CD4-positive, alpha-beta T cell treated with Interleukin-6 at 100 ng/mL for 8 hours (primary cell): ENCODE measurements at regions not wholly inside any gene's neighbourhood (a gene's known extent, or its start where the extent isn't known, plus 50 kb on each side); places are given as distances from the start of the nearest gene placed in this dataset.
"Not testable (repeated sequence)": the region's sequence is repeated elsewhere in the genome, so short reads cannot be mapped to it uniquely, and the experiment has no call there.

ENCODE experiments used
- DNase-seq: peaks from one replicate; pipeline ENCODE4 v3.0.0-alpha.2; 2020; ENCODE audit warnings: mixed read lengths, low spot score

GRCh38 chr13:80547885-80548825 is 207.2 kb upstream of the SPRY2 start:
- DNase-seq, result no peak

DNA sequence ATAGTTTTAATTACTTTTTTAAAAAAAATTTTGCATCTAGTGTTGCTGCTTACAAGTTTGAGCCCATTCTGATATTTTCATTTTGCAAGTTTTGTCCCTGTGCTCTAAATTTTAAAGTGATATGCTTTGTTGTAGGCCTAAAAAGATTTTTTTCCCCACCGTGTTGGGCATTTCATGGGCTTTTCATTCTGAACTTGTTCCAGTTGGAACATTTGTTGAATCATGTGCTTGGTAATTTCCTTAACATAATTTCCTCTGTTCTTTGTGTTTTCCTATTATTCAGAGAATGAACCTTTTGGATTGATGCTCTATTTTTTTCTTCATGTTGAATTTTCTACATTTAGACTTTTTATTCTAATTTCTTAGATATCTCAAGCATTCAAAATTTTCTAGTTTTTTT is 206.4 kb upstream of the SPRY2 start:
- no peak for DNase-seq

DNA sequence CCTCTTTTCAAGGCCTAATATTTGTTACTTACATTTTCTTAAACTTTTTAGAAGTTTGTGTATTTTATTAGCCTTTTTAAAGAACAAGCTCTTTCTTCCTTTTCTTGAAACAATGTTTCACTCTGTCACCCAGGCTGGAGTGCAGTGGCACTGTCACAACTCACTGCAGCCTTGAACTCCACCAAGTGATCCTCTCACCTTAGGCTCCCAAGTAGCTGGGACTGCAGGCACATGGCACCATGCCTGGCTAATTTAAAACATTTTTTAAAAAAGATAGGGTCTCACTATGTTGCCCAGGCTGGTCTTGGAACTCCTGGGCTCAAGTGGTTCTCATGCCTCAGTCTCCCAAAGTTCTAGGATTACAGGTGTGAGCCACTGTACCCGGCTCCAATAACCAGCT is 192.2 kb upstream of the SPRY2 start:
- DNase-seq, result no peak

- DNase-seq, result no peak
Measured at GRCh38 chr13:80530902-80531301, 190.0 kb upstream of the SPRY2 start.

GRCh38 chr13:80530191-80530590 is 189.3 kb upstream of the SPRY2 start:
- DNase-seq, result no peak

- DNase-seq, result no peak
Measured at GRCh38 chr13:80529734-80530133, 188.8 kb upstream of the SPRY2 start.

DNA sequence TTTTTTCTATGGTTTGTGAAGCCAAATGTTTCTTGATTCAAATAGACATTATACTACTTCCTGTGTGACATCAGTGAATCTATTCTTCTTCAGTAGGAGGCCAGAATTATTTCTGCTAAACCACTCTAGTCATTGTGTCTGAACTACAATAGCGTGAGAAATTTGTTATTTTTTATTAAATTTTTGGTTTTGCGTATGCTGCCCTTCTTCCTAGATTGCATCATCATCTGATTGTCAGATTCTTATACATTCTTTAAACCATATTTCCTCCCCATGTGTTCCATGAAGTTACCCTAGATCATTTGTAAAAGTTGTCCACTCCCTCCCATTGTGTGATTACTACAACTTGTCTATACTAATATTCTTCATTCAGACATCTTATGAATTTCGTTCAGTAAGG is 187.8 kb upstream of the SPRY2 start:
- no peak for DNase-seq

- no peak for DNase-seq
Measured at GRCh38 chr13:80527400-80527799, 186.5 kb upstream of the SPRY2 start.

- no peak for DNase-seq
Measured at GRCh38 chr13:80524447-80525215, 183.7 kb upstream of the SPRY2 start.

GRCh38 chr13:80523134-80523533 is 182.2 kb upstream of the SPRY2 start:
- DNase-seq, result no peak

- DNase-seq, result not testable (repeated sequence)
Measured at GRCh38 chr13:80522463-80522862, 181.5 kb upstream of the SPRY2 start.

DNA sequence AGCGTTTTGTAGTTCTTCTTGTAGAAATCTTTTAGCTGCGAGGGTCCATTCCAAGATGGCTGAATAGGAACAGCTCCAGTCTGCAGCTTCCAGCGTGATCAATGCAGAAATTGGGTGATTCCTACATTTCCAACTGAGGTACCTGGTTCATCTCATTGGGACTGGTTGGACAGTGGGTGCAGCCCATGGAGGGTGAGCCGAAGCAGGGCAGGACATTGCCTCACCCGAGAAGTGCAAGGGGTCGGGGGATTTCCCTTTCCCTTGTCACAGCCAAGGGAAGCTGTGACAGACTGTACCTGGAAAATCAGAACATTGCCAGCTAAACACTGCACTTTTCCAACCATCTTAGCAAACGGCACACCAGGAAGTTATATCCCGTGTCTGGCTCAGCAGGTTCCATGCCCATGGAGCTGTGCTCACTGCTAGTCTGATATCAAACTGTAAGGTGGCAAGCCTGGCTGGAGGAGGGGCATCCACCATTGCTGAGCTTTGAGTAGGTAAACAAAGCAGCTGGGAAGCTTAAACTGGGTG is 176.0 kb upstream of the SPRY2 start:
- DNase-seq, result no peak

- no peak for DNase-seq
Measured at GRCh38 chr13:80515296-80515695, 174.4 kb upstream of the SPRY2 start.

GRCh38 chr13:80513196-80513595 is 172.3 kb upstream of the SPRY2 start:
- DNase-seq, result no peak

- DNase-seq, result no peak
Measured at GRCh38 chr13:80510686-80511085, 169.8 kb upstream of the SPRY2 start.

DNA sequence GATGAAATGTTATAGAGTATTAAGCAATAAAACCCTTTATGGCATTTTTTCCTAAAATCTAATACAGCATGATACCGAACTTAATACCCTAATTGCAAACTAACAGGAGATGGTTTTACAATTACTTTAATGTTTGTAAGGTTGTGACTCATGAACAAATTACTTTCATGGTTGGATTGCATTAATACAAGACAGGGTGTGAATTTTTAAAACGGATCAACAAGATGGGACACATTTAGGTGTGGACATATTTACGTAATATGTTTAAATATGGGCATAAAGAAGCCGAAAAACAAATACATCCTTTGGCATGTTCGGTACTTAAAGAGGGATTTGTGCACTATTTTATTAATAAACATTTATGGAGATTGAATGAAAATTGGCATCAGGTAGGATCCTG is 168.3 kb upstream of the SPRY2 start:
- no peak for DNase-seq

DNA sequence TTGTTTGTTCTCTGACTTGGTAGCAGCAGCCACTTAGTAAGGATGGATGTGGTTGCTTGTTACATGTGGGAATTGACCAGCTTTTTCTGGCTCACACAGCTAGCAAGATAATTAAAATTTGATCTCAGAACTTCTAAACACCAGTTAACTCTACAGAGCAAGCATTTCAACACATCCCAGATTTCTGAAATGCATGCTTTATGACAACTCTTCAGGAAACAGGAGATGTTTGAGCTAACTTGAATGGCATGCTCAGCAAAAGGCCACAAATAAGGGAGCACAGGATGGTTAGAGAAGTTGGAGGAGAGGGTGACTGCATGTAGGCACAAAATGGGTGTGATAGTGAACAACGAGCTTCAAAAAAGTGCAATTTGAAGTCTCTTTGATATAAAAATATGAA is 167.1 kb upstream of the SPRY2 start:
- DNase-seq, result no peak

GRCh38 chr13:80504453-80504852 is 163.5 kb upstream of the SPRY2 start:
- no peak for DNase-seq

- no peak for DNase-seq
Measured at GRCh38 chr13:80502359-80502758, 161.4 kb upstream of the SPRY2 start.

DNA sequence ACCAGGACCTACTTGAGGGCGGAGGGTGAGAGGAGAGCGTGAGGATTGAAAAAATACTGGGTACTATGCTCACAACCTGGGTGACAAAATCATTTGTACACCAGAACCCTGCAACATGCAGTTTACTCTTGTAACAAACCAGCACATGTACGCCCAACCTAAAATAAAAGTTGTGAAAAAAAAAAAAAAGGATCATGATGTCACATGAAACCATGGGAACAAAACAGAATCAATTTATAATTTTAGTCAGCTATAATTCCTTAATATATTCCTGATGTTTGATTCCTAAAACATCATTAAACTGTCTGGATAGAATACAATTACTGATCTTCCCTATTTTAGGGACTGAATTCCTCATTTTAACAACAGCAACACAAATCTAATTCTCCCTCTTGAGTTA is 160.6 kb upstream of the SPRY2 start:
- DNase-seq, result no peak

DNA sequence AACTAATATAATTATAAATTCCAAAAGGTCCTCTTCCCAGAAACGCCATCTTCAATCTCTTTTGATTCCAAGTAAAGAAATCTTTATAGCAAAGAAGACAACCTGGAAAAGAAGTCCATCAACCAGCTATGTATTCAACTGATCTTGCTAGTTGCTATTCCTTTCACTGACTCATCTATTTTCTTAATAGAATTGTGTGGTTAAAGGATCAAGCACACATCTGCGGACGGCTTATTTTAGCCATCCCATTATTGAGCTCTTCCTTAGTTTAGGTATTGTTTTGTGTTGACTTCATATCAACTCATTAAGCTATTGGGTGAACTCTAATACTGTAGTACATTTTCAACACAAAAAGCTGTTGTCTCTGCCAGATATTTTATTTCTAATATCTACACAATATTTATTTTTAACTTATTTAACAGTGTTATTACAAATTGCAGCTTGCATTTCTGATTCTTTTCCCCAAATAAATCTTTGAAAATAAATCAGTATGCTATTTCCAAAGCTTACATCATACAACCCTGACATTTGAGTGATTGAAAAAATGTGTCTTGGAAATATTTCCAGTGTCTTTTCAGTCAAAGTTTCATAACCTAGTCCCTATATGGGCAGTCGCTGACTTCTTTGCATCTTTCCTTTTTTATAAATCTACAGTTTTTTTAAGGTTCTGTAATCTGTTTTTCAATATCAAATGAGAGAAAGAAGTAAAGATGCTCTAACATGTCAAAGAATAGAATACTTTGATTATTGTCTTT is 158.8 kb upstream of the SPRY2 start:
- no peak for DNase-seq

DNA sequence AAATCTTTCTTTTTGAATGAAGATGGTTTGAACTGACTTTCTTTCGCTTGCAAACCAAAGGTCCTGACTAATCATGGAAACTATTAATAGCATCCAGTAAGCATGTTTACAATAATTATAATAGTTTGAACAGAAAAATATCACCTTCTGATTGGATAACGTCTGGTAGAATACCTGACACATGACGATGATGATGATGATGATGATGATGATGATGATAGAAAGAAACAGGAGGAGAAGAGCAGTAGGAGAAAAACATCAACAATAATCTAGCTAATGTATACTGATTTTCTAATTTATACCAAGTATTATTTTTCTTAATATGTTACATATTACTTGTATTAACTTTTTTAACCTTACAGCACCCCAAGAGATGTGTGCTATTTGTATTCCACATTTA is 157.5 kb upstream of the SPRY2 start:
- DNase-seq, result no peak
